ENCODE measurements at regions not wholly inside any gene's neighbourhood (a gene's known extent, or its start where the extent isn't known, plus 50 kb on each side); places are given as distances from the start of the nearest gene placed in this dataset.

GRCh38 chr11:95692526-95693260, 96.9 kb downstream of the FAM76B start:
- no peak for DNase-seq (ENCODE audit: low read depth)

- no peak for DNase-seq (ENCODE audit: low read depth)
These were observed 99.5 kb downstream of the FAM76B start for GRCh38 chr11:95690100-95690499.

GRCh38 chr11:95688501-95689222, 100.9 kb downstream of the FAM76B start:
- no peak for DNase-seq (ENCODE audit: low read depth)

- DNase-seq (ENCODE audit: low read depth): no peak
These were observed 101.6 kb downstream of the FAM76B start for GRCh38 chr11:95688015-95688414.

- no peak for DNase-seq (ENCODE audit: low read depth)
These were observed 103.3 kb downstream of the FAM76B start for GRCh38 chr11:95686265-95686664.

GRCh38 chr11:95684701-95685100, 104.9 kb downstream of the FAM76B start:
- no peak for DNase-seq (ENCODE audit: low read depth)

GRCh38 chr11:95684170-95684569, 105.4 kb downstream of the FAM76B start:
- no peak for DNase-seq (ENCODE audit: low read depth)

GRCh38 chr11:95682552-95682951, 107.0 kb downstream of the FAM76B start:
- DNase-seq (ENCODE audit: low read depth): no peak

GRCh38 chr11:95680169-95680929, 109.2 kb downstream of the FAM76B start:
- peak; percentile 70 for DNase-seq (ENCODE audit: low read depth)

- no peak for DNase-seq (ENCODE audit: low read depth)
These were observed 110.6 kb downstream of the FAM76B start for GRCh38 chr11:95678988-95679387.

GRCh38 chr11:95676308-95676707, 113.3 kb downstream of the FAM76B start:
- DNase-seq (ENCODE audit: low read depth): no peak

GRCh38 chr11:95675585-95675984, 114.0 kb downstream of the FAM76B start:
- DNase-seq (ENCODE audit: low read depth): no peak

GRCh38 chr11:95674657-95675358, 114.8 kb downstream of the FAM76B start:
- DNase-seq (ENCODE audit: low read depth): no peak

GRCh38 chr11:95671768-95672167, 117.8 kb downstream of the FAM76B start:
- no peak for DNase-seq (ENCODE audit: low read depth)

- DNase-seq (ENCODE audit: low read depth): no peak
These were observed 121.5 kb downstream of the FAM76B start for GRCh38 chr11:95668131-95668530.

- no peak for DNase-seq (ENCODE audit: low read depth)
These were observed 128.4 kb downstream of the FAM76B start for GRCh38 chr11:95661162-95661561.

- DNase-seq (ENCODE audit: low read depth): no peak
These were observed 129.5 kb downstream of the FAM76B start for GRCh38 chr11:95660038-95660437.

GRCh38 chr11:95659088-95659487, 130.5 kb downstream of the FAM76B start:
- no peak for DNase-seq (ENCODE audit: low read depth)

- no peak for DNase-seq (ENCODE audit: low read depth)
These were observed 134.0 kb downstream of the FAM76B start for GRCh38 chr11:95655536-95655935.

GRCh38 chr11:95653680-95654079, 135.9 kb downstream of the FAM76B start:
- DNase-seq (ENCODE audit: low read depth): no peak

GRCh38 chr11:95653099-95653498, 136.5 kb downstream of the FAM76B start:
- no peak for DNase-seq (ENCODE audit: low read depth)

GRCh38 chr11:95652002-95652472, 137.5 kb downstream of the FAM76B start:
- DNase-seq (ENCODE audit: low read depth): no peak

Measured in forelimb muscle (tissue), 1 donor.